H7 (cell line): ENCODE measurements at regions not wholly inside any gene's neighbourhood (a gene's known extent, or its start where the extent isn't known, plus 50 kb on each side); places are given as distances from the start of the nearest gene placed in this dataset.
"Not testable (repeated sequence)": the region's sequence is repeated elsewhere in the genome, so short reads cannot be mapped to it uniquely, and the experiment has no call there.

ENCODE experiments used
- DNase-seq: peaks from one replicate; pipeline ENCODE4 v3.0.0; 2012
- H3K27me3 ChIP-seq: 2 replicates; pipeline ENCODE4 v1.6.0; 2011; ENCODE audit warnings: mild to moderate bottlenecking, low read length; ENCODE audit not compliant: control insufficient read depth, insufficient read depth
- H3K36me3 ChIP-seq: replicated peaks from 2 replicates; pipeline ENCODE4 v1.5.1; 2011; ENCODE audit warnings: low read length; ENCODE audit not compliant: control insufficient read depth, insufficient read depth
- H3K4me3 ChIP-seq: 2 replicates; pipeline ENCODE4 v1.5.1; 2011; ENCODE audit warnings: low read depth, mild to moderate bottlenecking, control low read depth, low read length, moderate library complexity; ENCODE audit not compliant: insufficient read depth

GRCh38 chr21:9028624-9029431 is 1492.6 kb upstream of the TPTE start:
- H3K27me3 ChIP-seq, H3K4me3 ChIP-seq, DNase-seq, H3K36me3 ChIP-seq: not testable (repeated sequence)

GRCh38 chr21:9030141-9030665 is 1491.2 kb upstream of the TPTE start:
- not testable (repeated sequence) for H3K4me3 ChIP-seq, DNase-seq, H3K27me3 ChIP-seq, H3K36me3 ChIP-seq

GRCh38 chr21:9031482-9032374 is 1489.7 kb upstream of the TPTE start:
- H3K4me3 ChIP-seq, DNase-seq, H3K36me3 ChIP-seq, H3K27me3 ChIP-seq: not testable (repeated sequence)

- not testable (repeated sequence) for H3K27me3 ChIP-seq, H3K4me3 ChIP-seq, H3K36me3 ChIP-seq, DNase-seq
These were observed 1488.8 kb upstream of the TPTE start for GRCh38 chr21:9032547-9032946.

- not testable (repeated sequence) for H3K36me3 ChIP-seq, H3K4me3 ChIP-seq, H3K27me3 ChIP-seq, DNase-seq
These were observed 1488.1 kb upstream of the TPTE start for GRCh38 chr21:9033295-9033694.

- H3K27me3 ChIP-seq, H3K36me3 ChIP-seq, DNase-seq, H3K4me3 ChIP-seq: not testable (repeated sequence)
These were observed 1486.7 kb upstream of the TPTE start for GRCh38 chr21:9034491-9035200.

GRCh38 chr21:9035225-9035624 is 1486.2 kb upstream of the TPTE start:
- DNase-seq, result not testable (repeated sequence)

GRCh38 chr21:9035970-9036369 is 1485.4 kb upstream of the TPTE start:
- DNase-seq, H3K36me3 ChIP-seq, H3K4me3 ChIP-seq, H3K27me3 ChIP-seq: not testable (repeated sequence)

More at GRCh38 chr21:9035225-9035624, 1486.2 kb upstream of the TPTE start:
- H3K36me3 ChIP-seq, H3K4me3 ChIP-seq, H3K27me3 ChIP-seq: not testable (repeated sequence)

- not testable (repeated sequence) for H3K4me3 ChIP-seq, DNase-seq, H3K36me3 ChIP-seq, H3K27me3 ChIP-seq
These were observed 1484.3 kb upstream of the TPTE start for GRCh38 chr21:9036966-9037587.

- not testable (repeated sequence) for H3K4me3 ChIP-seq, DNase-seq, H3K27me3 ChIP-seq, H3K36me3 ChIP-seq
These were observed 1483.5 kb upstream of the TPTE start for GRCh38 chr21:9037588-9038544.

GRCh38 chr21:9039520-9040365 is 1481.6 kb upstream of the TPTE start:
- H3K36me3 ChIP-seq, H3K27me3 ChIP-seq, H3K4me3 ChIP-seq: not testable (repeated sequence)
- peak; percentile 24 for DNase-seq

- H3K27me3 ChIP-seq, H3K36me3 ChIP-seq, DNase-seq, H3K4me3 ChIP-seq: not testable (repeated sequence)
These were observed 1481.0 kb upstream of the TPTE start for GRCh38 chr21:9040406-9040805.
